ENCODE measurements at regions not wholly inside any gene's neighbourhood (a gene's known extent, or its start where the extent isn't known, plus 50 kb on each side); places are given as distances from the start of the nearest gene placed in this dataset.

- intact Hi-C loops (cut with DNase I, micrococcal nuclease) = no loop called here
Measured at GRCh38 chr18:2478662-2479061, 92.6 kb downstream of the METTL4 start.

GRCh38 chr18:2480536-2480935 lies 90.8 kb downstream of the METTL4 start:
- Mint-ChIP-seq H3K27ac (no peak overlapping the region), H3K36me3 (ENCODE audit: low read depth) (no peaks in the 10 kb centered on the region), H3K4me3 (no peak overlapping the region), H3K4me1 (ENCODE audit: low read depth) (no peaks in the 10 kb centered on the region), H3K27me3 (peaks cover 47% of the 10 kb centered on the region), H3K9me3 (no peaks in the 10 kb centered on the region)
- POLR2A ChIA-PET = no interaction called here
- intact Hi-C loops (cut with DNase I, micrococcal nuclease) = no loop called here
- no peaks in the 10 kb centered on the region for H3K4me1 ChIP-seq (ENCODE audit: insufficient read depth, low read length)
- TF ChIP-seq CTCF (IDR thresholded peaks at IDR 0.05) = no peak
- peaks cover 2 to 10% of the 10 kb centered on the region in 2 experiments for H3K27me3 ChIP-seq (ENCODE audit: control insufficient read depth in 1 of 2, insufficient read depth in 2 of 2, low read length in 2 of 2)
- no peak overlapping the region for H3K27ac ChIP-seq (ENCODE audit: low read depth in 1 of 2, low read length in 2 of 2)
- H3K36me3 ChIP-seq (ENCODE audit: insufficient read depth, low read length) = no peaks in the 10 kb centered on the region
- CTCF ChIA-PET = no interaction called here
- H3K4me3 ChIP-seq (ENCODE audit: low read length) = no peak overlapping the region
- no peaks in the 10 kb centered on the region for H3K9me3 ChIP-seq (ENCODE audit: control insufficient read depth in 1 of 2, insufficient read depth in 1 of 2, low read length in 2 of 2)
- DNase-seq = no peak
- no peak for ATAC-seq (ENCODE audit: poor library complexity)

More at GRCh38 chr18:2478662-2479061, 92.6 kb downstream of the METTL4 start:
- ATAC-seq (ENCODE audit: poor library complexity) = no peak
- no peak for DNase-seq
- no peak for TF ChIP-seq CTCF (IDR thresholded peaks at IDR 0.05)
- Mint-ChIP-seq H3K9me3 (no peaks in the 10 kb centered on the region), H3K36me3 (ENCODE audit: low read depth) (no peaks in the 10 kb centered on the region), H3K4me1 (ENCODE audit: low read depth) (no peaks in the 10 kb centered on the region), H3K27me3 (peaks cover 49% of the 10 kb centered on the region), H3K27ac (no peak overlapping the region), H3K4me3 (no peak overlapping the region)
- no peaks in the 10 kb centered on the region for H3K4me1 ChIP-seq (ENCODE audit: insufficient read depth, low read length)
- POLR2A ChIA-PET = no interaction called here
- no peaks in the 10 kb centered on the region for H3K36me3 ChIP-seq (ENCODE audit: insufficient read depth, low read length)
- peaks cover 2 to 10% of the 10 kb centered on the region in 2 experiments for H3K27me3 ChIP-seq (ENCODE audit: control insufficient read depth in 1 of 2, insufficient read depth in 2 of 2, low read length in 2 of 2)
- CTCF ChIA-PET = no interaction called here
- no peak overlapping the region for H3K27ac ChIP-seq (ENCODE audit: low read depth in 1 of 2, low read length in 2 of 2)
- H3K9me3 ChIP-seq (ENCODE audit: control insufficient read depth in 1 of 2, insufficient read depth in 1 of 2, low read length in 2 of 2) = no peaks in the 10 kb centered on the region
- no peak overlapping the region for H3K4me3 ChIP-seq (ENCODE audit: low read length)

- POLR2A ChIA-PET = no interaction called here
- Histone ChIP-seq H3K27me3 (ENCODE audit: control insufficient read depth in 1 of 2, insufficient read depth in 2 of 2, low read length in 2 of 2) (peaks cover 2 to 10% of the 10 kb centered on the region in 2 experiments), H3K36me3 (ENCODE audit: insufficient read depth, low read length) (no peaks in the 10 kb centered on the region), H3K9me3 (ENCODE audit: control insufficient read depth in 1 of 2, insufficient read depth in 1 of 2, low read length in 2 of 2) (no peaks in the 10 kb centered on the region), H3K4me3 (ENCODE audit: low read length) (no peak overlapping the region), H3K27ac (ENCODE audit: low read depth in 1 of 2, low read length in 2 of 2) (no peak overlapping the region), H3K4me1 (ENCODE audit: insufficient read depth, low read length) (no peaks in the 10 kb centered on the region)
- H3K9me3 Mint-ChIP-seq = no peaks in the 10 kb centered on the region
- no peak for ATAC-seq (ENCODE audit: poor library complexity)
- no peaks in the 10 kb centered on the region for H3K4me1 Mint-ChIP-seq (ENCODE audit: low read depth)
- H3K27ac Mint-ChIP-seq = no peak overlapping the region
- TF ChIP-seq CTCF (IDR thresholded peaks at IDR 0.05) = no peak
- CTCF ChIA-PET = no interaction called here
- intact Hi-C loops (cut with DNase I, micrococcal nuclease) = no loop called here
- DNase-seq = no peak
- H3K36me3 Mint-ChIP-seq (ENCODE audit: low read depth) = no peaks in the 10 kb centered on the region
- peaks cover 64% of the 10 kb centered on the region for H3K27me3 Mint-ChIP-seq
- no peak overlapping the region for H3K4me3 Mint-ChIP-seq
Measured at GRCh38 chr18:2482706-2483475, 88.4 kb downstream of the METTL4 start.
